HepG2 (cell line): ENCODE measurements at regions not wholly inside any gene's neighbourhood (a gene's known extent, or its start where the extent isn't known, plus 50 kb on each side); places are given as distances from the start of the nearest gene placed in this dataset.
A peak's percentile ranks its signal among the peaks of the same experiment; 100 is the strongest.

ENCODE experiments used
- ATAC-seq: fragments of 200-7000 bp; cut with Tn5 transposase; 3 replicates; pipeline ENCODE4 v1.9.1; 2020; ENCODE audit warnings: mild to moderate bottlenecking, moderate library complexity
- BruUV-seq: library from RNA; stranded (reverse); fragments of 400-500 nt; replicated peaks from 2 replicates; lab custom pipeline; 2021; lab: Mats Ljungman, UMichigan
- CTCF ChIA-PET: fragments of 300-600 bp; formaldehyde crosslinking; extraction: SDS; loops from one replicate; lab custom pipeline; 2021; ENCODE audit warnings: low total read pairs, inconsistent platforms, low intra/inter-chr PET ratio; lab: Yijun Ruan, JAX
- POLR2A ChIA-PET: fragments of 350-600 bp; sonication (Branson Sonifier 250); formaldehyde crosslinking; loops from one replicate; lab custom pipeline; 2020; ENCODE audit warnings: antibody characterized with exemption, inconsistent platforms; lab: Yijun Ruan, JAX
- DNase-seq: peaks from one replicate; pipeline ENCODE4 v3.0.0-alpha.2; 2015; ENCODE audit warnings: low spot score
- FAIRE-seq: peaks from 3 replicates; lab custom pipeline; 2011; peaks lifted over from hg19 to GRCh38; lab: Jason Lieb, UNC
- H2AFZ ChIP-seq: one replicate; pipeline ENCODE4 v1.6.1; 2011; ENCODE audit warnings: low read length, inconsistent platforms
- H3K27ac ChIP-seq: fragments of 300-600 bp; 3 replicates; pipeline ENCODE4 v1.8.0; 2011; ENCODE audit warnings: mixed run types, mild to moderate bottlenecking, mixed read lengths, low read length, inconsistent platforms; ENCODE audit not compliant: insufficient read depth; ENCODE audit errors: extremely low read length
- H3K27me3 ChIP-seq, 2 experiments: fragments of 200-600 bp in 1 of 2; 2 replicates in 1 of 2; 3 replicates in 1 of 2; pipeline versions ENCODE4 v1.6.0 to v1.8.0; 2011; ENCODE audit warnings: low read length in 2 of 2, mild to moderate bottlenecking in 2 of 2, moderate library complexity in 2 of 2, inconsistent platforms in 1 of 2; ENCODE audit not compliant: insufficient read depth in 2 of 2, control insufficient read depth in 1 of 2
- H3K36me3 ChIP-seq, 2 experiments: fragments of 200-600 bp in 1 of 2; replicated peaks in 1 of 2; 2 replicates in 1 of 2; 3 replicates in 1 of 2; pipeline versions ENCODE4 v1.5.1 to v1.8.0; 2011; ENCODE audit warnings: low read length in 2 of 2, inconsistent platforms in 1 of 2; ENCODE audit not compliant: insufficient read depth in 2 of 2, control insufficient read depth in 1 of 2
- H3K4me1 ChIP-seq: 2 replicates; pipeline ENCODE4 v1.5.1; 2012; ENCODE audit warnings: low read length, inconsistent platforms; ENCODE audit not compliant: insufficient read depth
- H3K4me2 ChIP-seq: 2 replicates; pipeline ENCODE4 v1.6.0; 2011; ENCODE audit warnings: low read depth, low read length, inconsistent platforms
- H3K4me3 ChIP-seq, 3 experiments: fragments of 200-600 bp in 1 of 3; sonication (generic), shearing (Covaris generic) in 1 of 3; replicated peaks in 1 of 3; 2 replicates each; pipeline ENCODE4 v1.5.1; 2011 to 2016; ENCODE audit warnings: low read length in 3 of 3, inconsistent platforms in 2 of 3, low read depth in 2 of 3, mild to moderate bottlenecking in 2 of 3, control low read depth in 1 of 3, mixed read lengths in 1 of 3; ENCODE audit not compliant: insufficient read depth in 1 of 3
- H3K79me2 ChIP-seq: one replicate; pipeline ENCODE4 v1.6.1; 2011; ENCODE audit warnings: low read length, inconsistent platforms; ENCODE audit not compliant: insufficient read depth
- H3K9ac ChIP-seq: 2 replicates; pipeline ENCODE4 v1.6.0; 2011; ENCODE audit warnings: mild to moderate bottlenecking, low read depth, low read length, inconsistent platforms; ENCODE audit not compliant: insufficient read depth
- H3K9me3 ChIP-seq: 2 replicates; pipeline ENCODE4 v1.5.1; 2012; ENCODE audit warnings: mild to moderate bottlenecking, low read length
- H4K20me1 ChIP-seq: 2 replicates; pipeline ENCODE4 v1.6.0; 2011; ENCODE audit warnings: inconsistent platforms, mild to moderate bottlenecking, low read length, moderate library complexity; ENCODE audit not compliant: insufficient read depth
- ATF4 ChIP-seq, 2 experiments: fragments of 450-650 bp in 1 of 2; sonication (generic) in 1 of 2; formaldehyde crosslinking; IDR thresholded peaks; 2 replicates each; pipeline versions ENCODE4 v1.5.0 to v1.8.0; 2020 to 2022; ENCODE audit warnings: mild to moderate bottlenecking in 1 of 2, missing genetic modification reagents in 1 of 2
- ATF7 ChIP-seq, 2 experiments: fragments of 450-650 bp in 1 of 2; sonication (generic) in 1 of 2; formaldehyde crosslinking in 1 of 2; IDR thresholded peaks; 2 replicates each; pipeline versions ENCODE4 v1.4.0 to v1.6.1; 2016 to 2020; ENCODE audit warnings: antibody characterized with exemption in 1 of 2, mild to moderate bottlenecking in 1 of 2, missing genetic modification reagents in 1 of 2
- CEBPB ChIP-seq: IDR thresholded peaks from 2 replicates; pipeline ENCODE4 v1.6.1; 2011; ENCODE audit warnings: low read depth, low read length, improper control_type of control experiment, borderline replicate concordance
- CSRNP2 ChIP-seq: sonication (generic); formaldehyde crosslinking; conservative IDR thresholded peaks from 2 replicates; pipeline ENCODE4 v1.8.0; 2022; ENCODE audit warnings: low read depth, missing genetic modification reagents
- DRAP1 ChIP-seq: IDR thresholded peaks from 2 replicates; pipeline ENCODE4 v1.6.1; 2016; ENCODE audit warnings: missing genetic modification reagents, missing compliant biosample characterization
- E2F5 ChIP-seq: sonication (generic); formaldehyde crosslinking; conservative IDR thresholded peaks from 2 replicates; pipeline ENCODE4 v1.4.0; 2020; ENCODE audit warnings: missing genetic modification reagents
- KDM2A ChIP-seq: sonication (generic); formaldehyde crosslinking; IDR thresholded peaks from 2 replicates; pipeline ENCODE4 v1.4.0; 2020; ENCODE audit warnings: low read depth, missing genetic modification reagents, borderline replicate concordance
- NFYB ChIP-seq: sonication (generic); formaldehyde crosslinking; IDR thresholded peaks from 2 replicates; pipeline ENCODE4 v1.4.0; 2020; ENCODE audit warnings: missing genetic modification reagents
- SMC3 ChIP-seq: IDR thresholded peaks from 2 replicates; pipeline ENCODE4 v1.6.1; 2011; ENCODE audit warnings: low read length, improper control_type of control experiment
- ZNF549 ChIP-seq: sonication (generic); formaldehyde crosslinking; IDR thresholded peaks from 2 replicates; pipeline ENCODE4 v1.5.0; 2020; ENCODE audit warnings: missing genetic modification reagents
- WGBS: methylation state at CpG from one replicate; pipeline ENCODE4 v1.1.6; 2017; ENCODE audit warnings: low lambda C conversion rate; 5-methylcytosine and 5-hydroxymethylcytosine counted together
- in situ Hi-C: cut with HindIII; loops from 2 replicates; pipeline ENCODE4 v1.10.0; 2017; ENCODE audit warnings: low pct_unique_long_range_greater_than_20kb; ENCODE audit not compliant: extremely low pct_ligation_motif_present
- intact Hi-C: fragments of 100-400 bp; cut with micrococcal nuclease; formaldehyde crosslinking; loops from one replicate; pipeline ENCODE4 v1.10.0; 2022; ENCODE audit not compliant: unreplicated experiment
- TF ChIP-seq, protein P1 (sequence below): sonication (generic); formaldehyde crosslinking; IDR thresholded peaks from 2 replicates; pipeline ENCODE4 v1.8.0; 2022; ENCODE audit warnings: mild to moderate bottlenecking, missing genetic modification reagents, borderline replicate concordance

- TF ChIP-seq E2F5 (CRISPR knock-in tag) = no peak
- CTCF ChIA-PET = interaction anchor here (0.7 to 2.2 kb wide), 2 partner anchors 40 to 1331 kb away, joined by 3 to 16 read pairs; no protein-coding TSS in a partner anchor
- H3K4me2 ChIP-seq = no peak overlapping the region
Observed at GRCh38 chr9:105841562-105841961, 147.2 kb downstream of the TMEM38B start.

DNA sequence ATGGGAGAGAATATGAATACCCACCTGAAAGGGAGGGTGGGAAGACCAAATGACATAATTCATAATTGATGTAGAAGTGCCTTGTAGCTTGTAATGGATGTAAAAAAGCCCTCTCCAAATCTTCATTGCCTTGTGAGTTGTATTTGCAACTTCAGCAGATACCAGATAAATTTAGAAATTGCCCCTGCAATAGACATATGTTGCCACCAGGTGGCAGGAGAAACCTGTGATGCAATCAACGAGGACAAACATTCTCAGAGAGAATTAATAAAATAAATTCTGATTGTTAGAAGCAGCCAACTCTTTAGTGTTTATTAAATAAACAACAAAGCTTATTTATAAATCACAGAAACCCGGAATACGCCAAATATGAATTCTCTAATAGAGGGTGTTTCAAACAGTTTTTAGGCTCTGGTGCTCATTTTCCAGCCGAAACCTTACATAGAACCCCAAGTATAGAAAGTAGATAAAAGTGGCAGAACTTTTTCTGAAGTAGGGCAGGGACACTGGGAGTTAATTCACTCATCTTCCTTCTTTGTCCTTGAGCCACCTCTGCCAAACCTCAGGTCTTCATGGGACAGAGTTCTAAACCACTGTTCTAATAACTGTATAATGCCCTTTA, 147.8 kb downstream of the TMEM38B start:
- 25% methylated on average over 4 of the region's 4 CpGs for WGBS
- FAIRE-seq (peak; percentile 40), ATAC-seq (no peak), DNase-seq (peak; percentile 16)
- H3K79me2 ChIP-seq = no peaks in the 10 kb centered on the region
- H3K4me1 ChIP-seq = no peaks in the 10 kb centered on the region
- no peaks in the 10 kb centered on the region for H3K36me3 ChIP-seq
- in situ Hi-C loops (loop anchor here (5.0 kb wide), 1 partner anchor 40 kb away; no protein-coding TSS in a partner anchor), intact Hi-C loops (loop anchor here (1.0 kb wide), 2 partner anchors 39 to 1330 kb away; no protein-coding TSS in a partner anchor)
- no peak overlapping the region for H3K9ac ChIP-seq
- CTCF ChIA-PET = interaction anchor here (0.7 to 2.2 kb wide), 2 partner anchors 39 to 1330 kb away, joined by 3 to 16 read pairs; no protein-coding TSS in a partner anchor
- no peak overlapping the region for H3K4me3 ChIP-seq
- POLR2A ChIA-PET = no interaction called here
- H3K9me3 ChIP-seq = no peaks in the 10 kb centered on the region
- H3K27ac ChIP-seq = no peak overlapping the region
- H4K20me1 ChIP-seq = no peaks in the 10 kb centered on the region
- no peak overlapping the region for H2AFZ ChIP-seq
- no TSS peak for BruUV-seq
- no peaks in the 10 kb centered on the region for H3K27me3 ChIP-seq
- no peak overlapping the region for H3K4me2 ChIP-seq
- TF ChIP-seq NFYB (CRISPR knock-in tag) (no peak), KDM2A (CRISPR knock-in tag) (no peak), ZNF549 (no peak), ATF7 (IDR thresholded peaks at IDR 0.05) (peak; percentile 27; the same call in 1 of the 2 replicates), ATF7 (CRISPR knock-in tag; IDR thresholded peaks at IDR 0.05) (no peak), DRAP1 (CRISPR knock-in tag) (no peak), CSRNP2 (CRISPR knock-in tag) (no peak), SMC3 (peak; percentile 79), ATF4 (CRISPR knock-in tag; IDR thresholded peaks at IDR 0.05) (peak in 1 of 2 experiments; percentile 56; a peak in 2 of 4 replicates), CEBPB (peak; percentile 95)
- TF ChIP-seq, protein P1, sequence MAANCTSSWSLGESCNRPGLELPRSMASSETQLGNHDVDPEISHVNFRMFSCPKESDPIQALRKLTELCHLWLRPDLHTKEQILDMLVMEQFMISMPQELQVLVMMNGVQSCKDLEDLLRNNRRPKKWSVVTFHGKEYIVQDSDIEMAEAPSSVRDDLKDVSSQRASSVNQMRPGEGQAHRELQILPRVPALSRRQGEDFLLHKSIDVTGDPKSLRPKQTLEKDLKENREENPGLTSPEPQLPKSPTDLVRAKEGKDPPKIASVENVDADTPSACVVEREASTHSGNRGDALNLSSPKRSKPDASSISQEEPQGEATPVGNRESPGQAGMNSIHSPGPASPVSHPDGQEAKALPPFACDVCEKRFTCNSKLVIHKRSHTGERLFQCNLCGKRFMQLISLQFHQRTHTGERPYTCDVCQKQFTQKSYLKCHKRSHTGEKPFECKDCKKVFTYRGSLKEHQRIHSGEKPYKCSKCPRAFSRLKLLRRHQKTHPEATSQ (CRISPR knock-in tag) = no peak

More at GRCh38 chr9:105841562-105841961, 147.2 kb downstream of the TMEM38B start:
- intact Hi-C loops (no loop called here), in situ Hi-C loops (loop anchor here (5.0 kb wide), 1 partner anchor 41 kb away; no protein-coding TSS in a partner anchor)
- FAIRE-seq (no peak), DNase-seq (no peak), ATAC-seq (no peak)
- POLR2A ChIA-PET = no interaction called here
- BruUV-seq = no TSS peak
- Histone ChIP-seq H3K27me3 (no peaks in the 10 kb centered on the region), H3K79me2 (no peaks in the 10 kb centered on the region), H3K4me3 (no peak overlapping the region), H3K9ac (no peak overlapping the region), H3K36me3 (no peaks in the 10 kb centered on the region), H4K20me1 (no peaks in the 10 kb centered on the region), H2AFZ (no peak overlapping the region), H3K9me3 (no peaks in the 10 kb centered on the region), H3K4me1 (no peaks in the 10 kb centered on the region), H3K27ac (no peak overlapping the region)
- 4% methylated on average over 1 of the region's 1 CpG for WGBS
